Posterior vena cava (tissue), 2 donors: ENCODE measurements at regions not wholly inside any gene's neighbourhood (a gene's known extent, or its start where the extent isn't known, plus 50 kb on each side); places are given as distances from the start of the nearest gene placed in this dataset.

ENCODE experiments used
- DNase-seq: peaks from one replicate; pipeline ENCODE4 v3.0.0-alpha.2; 2020; ENCODE audit warnings: low spot score
- intact Hi-C, 2 donors: fragments of 100-400 bp; cut with DNase I; formaldehyde crosslinking; loops; one replicate each; pipeline versions ENCODE4 v1.14.1 to v1.14.2; 2022 to 2023
- donor health status: DM: yes; HTN: yes; CAD: no.
- donor health status: DM: yes; HTN: yes; CAD: no.

- no peak for DNase-seq
- intact Hi-C loops: loop anchor here in 1 of 2 donors (5.0 kb wide), 1 partner anchor 238 kb away; no protein-coding TSS in a partner anchor
These were observed 51.2 kb upstream of the PCBD1 start for GRCh38 chr10:70939441-70940003.

GRCh38 chr10:70940834-70941568 lies 52.6 kb upstream of the PCBD1 start:
- no peak for DNase-seq
- intact Hi-C loops: no loop called here

- DNase-seq: no peak
- intact Hi-C loops: no loop called here
These were observed 53.8 kb upstream of the PCBD1 start for GRCh38 chr10:70942125-70942524.

GRCh38 chr10:70942725-70943124 lies 54.4 kb upstream of the PCBD1 start:
- intact Hi-C loops: no loop called here
- DNase-seq: no peak

- intact Hi-C loops: no loop called here
- DNase-seq: no peak
These were observed 54.9 kb upstream of the PCBD1 start for GRCh38 chr10:70943249-70943648.

GRCh38 chr10:70943841-70944466 lies 55.6 kb upstream of the PCBD1 start:
- DNase-seq: no peak
- intact Hi-C loops: no loop called here

GRCh38 chr10:70950037-70950436 lies 61.7 kb upstream of the PCBD1 start:
- DNase-seq: peak; percentile 50

GRCh38 chr10:70950801-70951200 lies 62.4 kb upstream of the PCBD1 start:
- peak; percentile 16 for DNase-seq
- intact Hi-C loops: no loop called here

More at GRCh38 chr10:70950037-70950436, 61.7 kb upstream of the PCBD1 start:
- intact Hi-C loops: no loop called here

- DNase-seq: peak; percentile 41
- intact Hi-C loops: no loop called here
These were observed 64.0 kb upstream of the PCBD1 start for GRCh38 chr10:70952401-70952800.

GRCh38 chr10:70952921-70953320 lies 64.6 kb upstream of the PCBD1 start:
- intact Hi-C loops: no loop called here
- peak; percentile 32 for DNase-seq

- peak; percentile 48 for DNase-seq
- intact Hi-C loops: no loop called here
These were observed 66.2 kb upstream of the PCBD1 start for GRCh38 chr10:70954381-70955176.

- intact Hi-C loops: no loop called here
- DNase-seq: peak; percentile 61
These were observed 67.8 kb upstream of the PCBD1 start for GRCh38 chr10:70956029-70956759.

- intact Hi-C loops: no loop called here
- DNase-seq: peak; percentile 44
These were observed 70.0 kb upstream of the PCBD1 start for GRCh38 chr10:70958396-70958795.

GRCh38 chr10:70960316-70960715 lies 72.0 kb upstream of the PCBD1 start:
- intact Hi-C loops: no loop called here
- no peak for DNase-seq

- intact Hi-C loops: no loop called here
- peak; percentile 38 for DNase-seq
These were observed 72.6 kb upstream of the PCBD1 start for GRCh38 chr10:70960783-70961570.

- peak; percentile 57 for DNase-seq
- intact Hi-C loops: no loop called here
These were observed 74.3 kb upstream of the PCBD1 start for GRCh38 chr10:70962686-70963085.

- DNase-seq: peak; percentile 70
- intact Hi-C loops: no loop called here
These were observed 74.9 kb upstream of the PCBD1 start for GRCh38 chr10:70963271-70963670.

- DNase-seq: peak; percentile 63
These were observed 75.9 kb upstream of the PCBD1 start for GRCh38 chr10:70964245-70964644.

More at GRCh38 chr10:70964245-70964644, 75.9 kb upstream of the PCBD1 start:
- intact Hi-C loops: no loop called here
